GM18517 (cell line): ENCODE measurements at regions not wholly inside any gene's neighbourhood (a gene's known extent, or its start where the extent isn't known, plus 50 kb on each side); places are given as distances from the start of the nearest gene placed in this dataset.

Experiments used
- ATAC-seq: cut with Tn5 transposase; IDR thresholded peaks from one replicate; pipeline ENCODE4 v1.9.1; 2021; ENCODE audit warnings: mild to moderate bottlenecking, moderate library complexity; ENCODE audit not compliant: unreplicated experiment

GRCh38 chr5:93072831-93073459, 508.1 kb downstream of the NR2F1-AS1 start:
- ATAC-seq: no peak

DNA sequence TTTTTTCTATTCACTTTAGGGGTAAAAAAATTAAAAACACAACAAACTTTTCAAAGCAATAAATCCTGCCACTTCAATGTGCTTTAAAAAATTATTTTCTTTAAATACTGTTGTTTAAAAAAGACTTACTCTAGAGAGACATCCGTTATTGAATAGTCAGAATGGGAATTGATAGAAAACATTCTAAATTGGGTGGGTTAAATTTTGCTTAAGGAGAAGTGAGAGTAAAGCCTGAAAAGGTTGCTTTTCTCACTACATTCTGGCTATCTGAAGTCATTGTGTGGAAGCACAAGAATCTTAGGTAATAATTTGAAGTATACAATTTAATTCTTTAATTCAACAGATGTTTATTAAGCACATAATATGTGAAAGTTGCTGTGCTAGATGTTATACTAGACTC, 509.3 kb downstream of the NR2F1-AS1 start:
- ATAC-seq: no peak

DNA sequence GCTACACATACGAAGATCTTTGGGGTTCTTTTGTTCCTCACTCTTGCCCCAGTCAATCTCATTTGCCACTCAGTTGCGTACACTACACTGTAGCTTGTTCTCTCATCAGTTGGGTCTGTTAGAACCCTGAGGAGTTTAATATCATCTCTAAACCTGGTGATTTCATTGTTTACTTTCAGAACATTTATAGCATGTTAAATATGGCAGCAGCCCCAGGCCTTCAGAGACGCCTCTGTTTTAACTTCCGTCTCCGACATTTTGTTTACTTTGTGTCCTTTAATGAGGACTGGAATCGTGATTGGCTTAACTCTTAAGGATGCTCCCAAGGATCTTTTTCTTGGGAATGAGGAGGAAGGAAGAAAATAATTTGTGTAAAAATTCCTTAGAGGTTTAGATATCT, 510.1 kb downstream of the NR2F1-AS1 start:
- ATAC-seq: no peak

- no peak for ATAC-seq
These were observed 511.7 kb downstream of the NR2F1-AS1 start for GRCh38 chr5:93069276-93069675.

DNA sequence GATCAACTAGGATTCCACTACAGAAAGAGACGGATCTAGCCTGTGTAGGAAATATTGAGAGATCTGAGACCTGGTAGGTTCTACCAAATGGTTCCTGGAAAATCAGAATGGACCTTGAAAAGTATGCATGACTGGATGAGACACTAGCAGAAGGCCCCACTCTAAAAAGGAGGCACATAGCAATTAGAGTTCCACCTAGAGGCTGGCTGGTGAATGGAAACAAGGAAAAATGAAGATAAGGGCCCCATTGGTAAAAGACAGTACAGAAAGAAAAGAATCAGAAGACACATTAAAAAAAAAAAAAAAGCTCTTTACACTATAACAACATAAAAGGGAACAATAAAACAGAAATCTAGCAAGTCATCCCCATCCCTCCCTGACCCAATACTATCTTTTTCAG, 518.5 kb downstream of the NR2F1-AS1 start:
- ATAC-seq: no peak

GRCh38 chr5:93058309-93058708, 522.7 kb downstream of the NR2F1-AS1 start:
- no peak for ATAC-seq

DNA sequence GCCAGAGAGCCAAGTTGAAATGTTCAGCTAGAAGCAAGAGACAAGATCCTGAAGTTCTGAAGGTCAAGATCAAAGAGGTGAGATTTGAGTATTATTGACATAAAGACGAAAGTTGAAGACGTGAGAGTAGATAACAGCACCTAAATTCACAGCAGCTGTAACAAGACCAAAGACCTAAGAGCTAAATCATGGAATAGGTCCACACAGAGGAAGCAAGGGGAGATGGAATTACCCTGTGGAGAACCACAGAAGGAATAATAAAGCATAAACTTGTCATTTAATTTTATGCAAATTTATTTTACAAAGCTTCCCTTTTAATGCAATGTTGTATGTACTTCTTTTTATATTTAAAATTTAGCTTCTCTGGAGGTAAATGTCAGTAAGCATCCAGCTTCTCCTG, 523.7 kb downstream of the NR2F1-AS1 start:
- no peak for ATAC-seq

DNA sequence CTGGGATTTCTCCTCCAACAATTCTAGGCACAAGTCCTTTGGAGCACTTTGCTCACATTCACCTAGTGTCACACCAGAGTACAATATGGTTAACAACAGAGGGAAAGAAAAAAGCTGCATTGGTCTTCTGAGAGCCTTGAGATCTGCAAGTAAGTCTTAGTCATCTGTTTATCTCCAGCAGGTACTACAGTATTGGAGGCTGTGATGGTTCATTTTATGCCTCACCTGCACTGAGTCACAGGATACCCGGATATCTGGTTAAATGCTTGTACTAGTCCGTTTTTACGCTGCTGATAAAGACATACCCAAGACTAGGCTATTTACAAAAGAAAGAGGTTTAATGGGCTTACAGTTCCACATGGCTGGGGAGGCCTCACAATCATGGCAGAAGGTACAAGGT, 525.0 kb downstream of the NR2F1-AS1 start:
- ATAC-seq: no peak

DNA sequence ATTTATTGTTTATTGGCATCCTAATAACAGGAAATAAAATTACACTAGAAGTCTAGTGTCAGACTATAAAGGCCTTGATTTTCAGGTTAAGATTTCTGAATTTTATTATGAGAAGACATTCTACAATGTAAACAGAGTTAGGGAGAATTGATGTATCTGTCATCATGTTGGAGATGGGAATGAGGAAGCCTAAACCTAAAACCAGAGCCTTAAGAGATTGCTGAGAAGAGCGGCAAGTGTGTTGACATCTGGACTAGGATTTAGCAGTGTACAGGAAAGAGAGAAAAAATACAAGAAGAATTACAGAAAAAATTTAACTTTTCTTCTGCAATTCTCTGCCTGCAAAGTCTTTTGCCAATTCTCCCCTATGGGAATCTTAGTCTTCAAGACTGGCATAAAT, 525.5 kb downstream of the NR2F1-AS1 start:
- ATAC-seq: no peak

GRCh38 chr5:93054424-93055163, 526.4 kb downstream of the NR2F1-AS1 start:
- no peak for ATAC-seq

DNA sequence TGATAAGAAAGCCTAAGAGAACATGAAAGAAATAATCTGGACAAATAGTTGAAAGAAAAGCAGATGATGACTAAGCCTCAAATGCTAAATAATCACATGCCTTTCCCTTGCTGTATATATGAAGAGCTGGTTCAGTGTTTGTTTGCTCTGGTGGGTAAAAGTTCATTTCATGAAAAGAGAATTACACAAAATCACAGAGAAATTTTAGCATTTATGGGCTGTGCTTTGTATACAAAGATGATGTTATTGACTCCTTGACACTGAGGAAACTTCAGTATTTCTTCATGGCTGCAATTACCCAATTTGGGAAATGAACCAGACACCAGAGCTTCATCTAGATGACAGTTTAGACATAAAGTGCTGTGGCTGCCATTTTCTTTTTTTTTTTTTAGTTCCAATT, 527.2 kb downstream of the NR2F1-AS1 start:
- no peak for ATAC-seq

- no peak for ATAC-seq
These were observed 532.2 kb downstream of the NR2F1-AS1 start for GRCh38 chr5:93048858-93049257.

- no peak for ATAC-seq
These were observed 536.0 kb downstream of the NR2F1-AS1 start for GRCh38 chr5:93044859-93045666.

GRCh38 chr5:93039888-93040287, 541.1 kb downstream of the NR2F1-AS1 start:
- no peak for ATAC-seq

DNA sequence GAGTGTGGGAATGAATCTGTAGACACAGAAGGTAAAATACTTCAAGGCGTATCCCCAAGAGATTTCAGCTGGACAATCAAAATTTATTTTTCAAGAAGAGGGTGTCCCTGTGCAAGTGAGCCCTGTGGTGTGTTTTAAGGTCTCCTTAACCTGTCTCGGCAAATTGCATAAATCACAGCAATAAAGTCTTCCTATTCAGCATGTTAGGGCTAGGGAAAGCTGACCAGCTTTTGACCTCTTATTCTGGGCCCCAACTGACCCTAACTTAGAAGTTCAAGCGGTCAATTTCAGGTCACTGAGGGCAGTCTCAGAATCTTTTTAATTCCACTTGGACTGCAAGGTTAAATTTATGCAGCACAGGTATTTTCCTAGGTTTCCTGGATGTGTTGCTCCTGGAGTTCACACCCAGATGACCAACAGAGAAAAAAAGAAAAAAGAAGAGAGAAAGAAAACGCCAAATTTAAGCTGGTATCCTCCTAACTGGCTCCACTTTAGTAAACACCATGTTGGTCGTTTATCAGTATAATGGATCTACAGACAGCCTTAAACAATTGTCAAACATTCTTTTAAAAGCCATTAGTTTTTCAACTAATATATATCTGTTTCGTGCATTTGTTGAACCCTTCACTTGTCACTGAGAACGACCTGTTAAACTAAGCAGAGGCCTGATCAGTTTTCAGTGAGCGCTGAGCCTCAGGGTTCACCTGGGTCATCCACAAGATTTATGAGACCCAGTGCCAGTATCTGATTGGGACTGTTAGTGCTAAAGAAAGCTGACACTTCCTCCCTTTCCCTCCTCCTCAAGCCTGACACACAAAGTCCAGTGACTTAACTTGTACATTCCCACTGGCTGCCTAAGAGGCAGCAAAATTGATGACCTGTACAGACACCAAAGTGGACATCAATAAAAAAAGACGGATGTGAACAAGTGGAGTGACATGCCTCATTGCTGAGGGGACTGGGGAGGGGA, 546.1 kb downstream of the NR2F1-AS1 start:
- no peak for ATAC-seq

GRCh38 chr5:93022796-93023447, 558.1 kb downstream of the NR2F1-AS1 start:
- ATAC-seq: no peak

DNA sequence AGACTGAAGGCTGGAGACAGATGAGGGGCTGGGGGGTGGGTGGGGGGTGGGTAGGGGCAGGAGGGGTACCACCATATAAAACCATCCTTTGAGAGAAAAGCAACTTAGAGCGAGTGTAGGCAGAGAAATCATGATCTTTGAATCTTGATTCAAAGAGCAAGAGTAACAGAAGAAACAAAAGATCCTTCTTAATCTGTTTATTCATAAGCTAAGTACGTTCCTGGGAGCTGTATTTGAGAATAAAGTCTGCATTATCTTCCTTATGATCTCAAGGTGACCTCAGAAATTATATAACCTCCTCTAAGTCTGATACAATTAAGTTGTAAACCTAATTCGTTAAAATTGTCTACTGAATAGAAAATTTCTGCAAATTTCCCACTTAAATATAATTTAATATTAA, 558.8 kb downstream of the NR2F1-AS1 start:
- no peak for ATAC-seq

GRCh38 chr5:93019896-93020295, 561.1 kb downstream of the NR2F1-AS1 start:
- ATAC-seq: no peak

DNA sequence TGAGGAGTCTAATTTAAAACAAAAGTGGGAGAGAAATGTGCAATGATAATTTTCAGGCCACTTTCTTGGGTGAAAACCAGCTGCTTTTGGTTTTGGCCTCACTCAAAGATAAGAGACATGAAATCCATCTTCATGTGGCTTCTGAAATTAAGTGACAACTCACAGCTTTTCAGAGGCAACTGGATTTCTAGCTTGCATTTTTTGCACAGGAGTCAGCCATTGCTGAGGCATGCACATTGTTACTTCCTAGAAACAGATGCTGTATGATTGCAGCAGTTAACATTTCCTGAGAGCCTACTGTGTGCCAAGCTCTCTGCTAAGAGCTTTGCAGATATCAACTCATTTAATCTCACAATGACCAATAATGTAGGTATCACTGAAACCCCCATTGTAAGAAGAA, 562.6 kb downstream of the NR2F1-AS1 start:
- ATAC-seq: no peak

GRCh38 chr5:93017849-93018248, 563.2 kb downstream of the NR2F1-AS1 start:
- no peak for ATAC-seq
